Occipital lobe (tissue), 1 donor: ENCODE measurements at regions not wholly inside any gene's neighbourhood (a gene's known extent, or its start where the extent isn't known, plus 50 kb on each side); places are given as distances from the start of the nearest gene placed in this dataset.
"Not testable (repeated sequence)": the region's sequence is repeated elsewhere in the genome, so short reads cannot be mapped to it uniquely, and the experiment has no call there.

ENCODE experiments used
- DNase-seq: peaks from one replicate; lab custom pipeline; 2025; lab: John Stamatoyannopoulos, UW

DNA sequence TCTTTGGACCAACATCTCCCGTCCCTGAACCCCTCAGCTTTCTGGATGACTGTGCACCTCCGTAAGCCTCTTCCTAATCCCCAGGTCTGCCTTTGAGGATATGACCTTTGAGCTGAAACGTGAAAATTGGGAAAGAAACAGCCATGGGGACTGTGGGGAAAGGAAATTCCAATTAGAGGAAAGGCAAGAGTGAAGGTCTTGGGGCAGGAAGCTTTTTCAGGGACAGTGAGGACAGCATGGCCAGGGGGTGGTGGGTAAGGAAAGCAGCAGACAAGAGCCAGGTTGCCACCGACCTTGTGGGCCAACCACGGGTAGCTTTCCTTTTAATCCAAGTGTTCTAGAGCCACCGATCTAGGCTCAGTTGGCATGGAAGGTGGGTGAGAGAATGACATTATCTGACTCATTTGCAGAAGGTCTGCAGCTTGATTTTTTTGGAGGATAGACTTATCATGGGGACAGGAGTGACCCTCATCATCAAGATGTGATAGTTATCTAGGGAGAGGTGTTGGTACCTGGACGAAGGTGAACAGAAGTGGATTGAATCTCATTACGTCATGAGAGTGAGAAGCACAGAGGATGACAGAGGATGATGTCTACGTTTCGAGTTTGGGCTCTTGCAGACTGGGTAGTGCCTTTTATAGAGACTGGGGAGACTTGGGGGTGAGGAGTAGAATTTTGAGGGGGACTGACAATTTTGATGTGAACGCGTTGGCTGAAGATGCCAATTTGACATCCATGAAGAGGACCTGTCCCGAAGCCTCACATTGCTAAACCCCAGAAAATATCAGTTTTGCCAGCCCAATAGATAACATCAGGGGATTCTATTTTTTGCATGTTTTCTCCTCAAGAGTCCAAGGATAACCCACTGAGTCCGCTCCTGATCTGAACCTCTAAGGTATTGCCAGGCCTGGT lies 136.7 kb upstream of the PEG3 start:
- no peak for DNase-seq

DNA sequence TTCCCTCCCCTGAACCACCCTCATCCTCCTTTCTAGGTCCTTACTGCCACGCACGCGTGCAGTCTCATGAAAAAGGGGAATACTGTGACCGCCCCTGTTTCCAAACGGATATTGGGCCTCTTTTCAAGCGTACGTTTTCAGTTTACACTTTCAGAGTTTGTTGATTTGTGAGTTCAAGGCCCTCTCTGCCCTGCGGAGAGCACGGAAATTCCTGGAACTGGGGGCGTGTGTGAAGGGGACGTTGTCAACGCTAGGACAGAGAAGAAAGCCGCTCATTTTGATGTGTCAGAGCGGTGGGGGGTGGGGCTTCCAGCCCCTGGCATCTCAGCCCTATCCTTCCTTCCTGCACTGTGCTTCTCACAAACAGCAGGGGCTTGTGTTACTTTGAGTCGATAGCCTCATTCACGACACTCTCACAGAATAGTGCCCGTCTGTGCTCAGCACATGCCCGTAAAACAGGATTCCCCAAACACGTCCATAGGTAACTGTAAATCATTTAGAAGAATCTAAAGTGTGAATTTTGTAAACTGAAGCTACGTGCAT lies 137.6 kb upstream of the PEG3 start:
- no peak for DNase-seq

DNA sequence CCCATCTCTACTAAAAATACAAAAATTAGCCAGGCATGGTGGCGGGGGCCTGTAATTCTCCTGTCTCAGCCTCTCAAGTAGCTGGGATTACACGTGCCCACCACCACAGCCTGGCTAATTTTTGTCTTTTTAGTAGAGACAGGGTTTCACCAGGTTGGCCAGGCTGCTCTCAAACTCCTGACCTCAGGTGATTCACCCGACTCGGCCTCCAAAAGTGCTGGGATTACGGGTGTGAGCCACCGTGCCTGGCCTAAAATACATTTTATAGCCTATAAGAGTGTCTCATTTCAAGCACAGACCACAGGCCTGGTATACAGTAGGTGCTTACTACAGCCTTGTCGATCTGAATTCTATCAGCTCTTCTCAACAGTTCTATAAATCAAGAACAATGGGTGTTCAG lies 139.5 kb upstream of the USP29 start:
- not testable (repeated sequence) for DNase-seq

DNA sequence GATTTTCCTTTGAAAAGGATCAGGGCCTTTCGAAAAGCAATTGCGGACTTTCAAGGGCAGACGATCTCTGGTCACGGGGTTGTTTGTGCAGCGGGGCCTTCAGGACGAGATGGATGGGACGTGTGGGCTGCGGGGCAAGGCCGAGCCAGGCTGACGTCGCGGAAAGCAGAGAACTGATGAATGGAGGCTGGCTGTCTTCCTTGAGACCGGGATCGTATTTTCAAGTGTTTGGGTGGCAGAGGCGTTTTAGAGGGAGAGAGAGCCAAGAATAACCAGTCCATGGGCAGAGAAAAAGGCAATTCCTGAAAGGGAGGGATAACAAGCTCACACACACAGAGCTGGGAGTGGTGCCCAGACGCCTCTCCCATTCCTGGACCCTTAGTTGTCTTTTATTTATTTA lies 138.9 kb upstream of the USP29 start:
- DNase-seq: peak; percentile 7

DNA sequence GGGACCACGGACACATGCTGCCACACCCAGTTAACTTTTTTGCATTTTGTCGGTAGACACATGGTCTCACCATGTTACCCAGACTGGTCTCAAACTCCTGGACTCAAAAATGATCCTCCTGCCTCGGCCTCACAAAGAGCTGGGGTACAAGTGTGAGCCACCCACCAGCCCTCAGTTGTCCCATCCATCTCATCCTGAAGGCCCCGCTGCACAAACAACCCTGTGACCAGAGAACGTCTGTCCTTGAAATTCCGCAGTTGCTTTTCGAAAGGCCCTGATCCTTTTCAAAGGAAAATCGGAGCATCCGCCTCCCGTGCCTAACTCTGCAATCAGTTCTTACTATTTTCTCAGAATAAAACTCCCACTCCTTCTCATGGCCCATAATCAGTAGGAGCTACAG lies 138.3 kb upstream of the USP29 start:
- DNase-seq: not testable (repeated sequence)

DNA sequence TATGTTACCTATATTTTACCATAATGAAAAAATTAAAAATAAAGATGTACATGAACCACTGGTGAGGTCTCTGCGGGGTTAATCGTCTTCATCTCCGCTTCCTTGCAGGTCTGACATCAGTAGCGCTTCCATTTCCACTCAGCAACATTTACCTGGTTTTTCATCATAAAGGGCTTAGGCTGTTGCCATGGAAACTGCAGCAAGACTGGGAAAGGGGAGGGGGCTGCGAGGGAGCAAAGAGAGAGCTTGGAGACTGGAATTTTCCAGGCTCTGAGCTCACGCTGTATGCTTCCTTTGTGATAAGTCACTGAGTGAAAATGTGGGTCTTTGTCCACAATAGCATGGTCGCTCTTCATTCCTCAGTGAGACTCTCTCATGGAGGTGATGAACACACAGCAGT lies 136.6 kb upstream of the USP29 start:
- no peak for DNase-seq

DNA sequence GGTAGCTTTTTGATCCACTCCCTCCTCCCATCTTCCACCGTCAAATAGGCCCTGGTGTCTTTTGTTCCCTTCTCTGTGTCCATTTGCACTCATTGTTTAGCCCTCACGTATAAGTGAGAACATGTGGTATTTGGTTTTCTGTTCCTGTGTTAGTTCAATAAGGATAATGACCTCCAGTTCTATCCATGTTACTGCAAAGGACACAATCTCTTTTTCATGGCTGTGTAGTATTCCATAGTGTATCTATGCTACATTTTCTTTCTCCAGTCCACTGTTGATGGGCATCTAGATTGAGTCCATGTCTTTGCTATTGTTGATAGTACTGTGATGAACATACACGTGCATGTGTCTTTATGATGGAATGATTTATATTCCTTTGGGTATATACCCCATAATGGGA lies 136.0 kb upstream of the USP29 start:
- DNase-seq: no peak

DNA sequence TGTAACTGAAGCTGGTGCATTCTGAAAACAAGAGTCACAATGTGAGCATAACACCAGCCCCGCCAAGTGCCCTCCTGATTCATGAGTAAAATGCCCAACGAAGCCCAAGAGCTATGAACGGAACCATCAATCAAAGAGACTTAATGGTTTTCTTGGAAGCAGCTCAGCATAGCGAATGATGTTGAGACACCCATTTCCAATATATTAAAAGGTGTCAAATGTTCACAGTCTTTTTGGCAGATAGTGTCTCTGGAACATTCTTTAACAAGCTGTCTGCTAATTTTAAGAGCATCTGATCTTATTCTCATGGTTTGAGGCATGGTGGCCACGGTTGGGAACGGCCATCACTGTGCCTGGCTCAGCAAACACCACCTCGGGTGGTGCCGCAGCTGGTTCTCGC lies 133.4 kb upstream of the USP29 start:
- DNase-seq: no peak

DNA sequence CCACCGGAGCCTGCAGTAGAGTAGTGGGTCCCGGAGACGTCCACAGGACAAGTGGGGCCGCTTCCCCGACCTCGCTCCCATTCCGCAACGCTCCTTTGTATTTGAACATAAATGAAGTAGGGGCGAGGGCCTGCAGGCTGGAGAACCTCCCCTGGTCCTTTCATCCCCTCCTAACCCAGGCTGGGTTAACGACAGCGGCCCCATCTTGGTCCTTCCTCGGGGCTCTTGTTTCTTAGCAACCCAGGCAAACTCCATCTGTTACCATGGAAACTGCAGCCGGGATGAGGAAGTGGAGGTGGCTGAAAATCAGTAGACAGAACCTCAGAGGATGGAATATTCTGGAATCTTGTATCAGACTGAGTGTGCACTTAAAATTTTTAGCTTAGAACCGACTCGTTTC lies 132.6 kb upstream of the USP29 start:
- DNase-seq: peak; percentile 12

DNA sequence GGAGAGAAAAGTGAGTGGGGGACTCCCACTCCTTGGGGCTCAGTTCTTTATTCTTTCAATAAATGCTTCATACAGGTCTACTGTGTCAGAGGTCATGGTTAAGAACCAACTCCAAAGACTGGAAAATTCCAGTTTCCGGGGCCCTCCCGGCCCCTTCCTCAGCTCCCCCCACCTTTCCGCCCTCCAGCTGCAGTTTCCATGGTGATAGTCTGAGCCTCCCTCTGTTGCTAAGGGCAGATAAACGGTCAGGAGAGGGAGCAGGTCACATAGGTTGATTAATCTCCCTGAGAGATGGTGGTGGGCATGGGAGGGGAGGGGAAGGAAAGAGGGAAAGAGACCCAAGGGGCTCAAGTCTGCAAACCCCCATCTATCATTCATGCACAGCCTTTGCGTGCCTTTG lies 131.5 kb upstream of the USP29 start:
- DNase-seq: no peak

DNA sequence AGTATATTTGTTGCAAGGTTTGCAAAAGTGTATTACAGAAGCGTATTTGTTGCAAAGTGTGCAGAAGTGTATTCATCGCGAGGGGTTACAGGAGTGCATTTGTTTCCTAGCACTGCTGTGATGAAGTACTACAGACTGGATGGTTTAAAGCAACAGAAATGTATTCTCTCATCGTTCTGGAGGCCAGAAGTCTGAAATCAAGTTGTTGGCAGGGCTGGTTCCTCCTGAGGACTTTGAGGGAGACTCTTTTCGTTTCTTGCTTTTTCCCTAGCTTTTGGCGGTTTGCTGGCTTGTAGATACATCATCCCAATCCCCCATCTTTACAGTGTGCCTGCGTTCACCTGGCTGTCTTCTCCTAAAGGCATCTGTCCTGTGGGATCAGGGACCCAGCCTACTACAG lies 127.9 kb upstream of the USP29 start:
- no peak for DNase-seq

DNA sequence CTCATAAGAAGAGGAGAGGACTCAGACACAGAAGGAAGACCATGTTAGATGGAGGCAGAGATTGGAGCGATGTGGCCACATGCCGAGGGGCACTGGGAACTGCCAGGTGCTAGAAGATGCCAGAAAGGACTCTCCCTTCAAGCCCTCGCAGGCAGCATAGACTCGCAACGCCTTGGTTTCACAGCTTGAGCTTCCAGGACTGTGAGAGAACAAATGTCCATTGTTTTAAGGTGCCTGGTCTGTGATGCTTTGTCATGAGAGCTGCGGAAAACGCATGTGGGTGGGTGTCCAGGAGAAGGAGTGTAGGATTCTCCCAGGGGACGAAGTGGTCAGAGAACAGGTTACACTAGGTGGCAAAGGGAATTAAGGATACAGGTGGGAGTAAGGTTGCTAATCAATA lies 125.9 kb upstream of the USP29 start:
- no peak for DNase-seq

DNA sequence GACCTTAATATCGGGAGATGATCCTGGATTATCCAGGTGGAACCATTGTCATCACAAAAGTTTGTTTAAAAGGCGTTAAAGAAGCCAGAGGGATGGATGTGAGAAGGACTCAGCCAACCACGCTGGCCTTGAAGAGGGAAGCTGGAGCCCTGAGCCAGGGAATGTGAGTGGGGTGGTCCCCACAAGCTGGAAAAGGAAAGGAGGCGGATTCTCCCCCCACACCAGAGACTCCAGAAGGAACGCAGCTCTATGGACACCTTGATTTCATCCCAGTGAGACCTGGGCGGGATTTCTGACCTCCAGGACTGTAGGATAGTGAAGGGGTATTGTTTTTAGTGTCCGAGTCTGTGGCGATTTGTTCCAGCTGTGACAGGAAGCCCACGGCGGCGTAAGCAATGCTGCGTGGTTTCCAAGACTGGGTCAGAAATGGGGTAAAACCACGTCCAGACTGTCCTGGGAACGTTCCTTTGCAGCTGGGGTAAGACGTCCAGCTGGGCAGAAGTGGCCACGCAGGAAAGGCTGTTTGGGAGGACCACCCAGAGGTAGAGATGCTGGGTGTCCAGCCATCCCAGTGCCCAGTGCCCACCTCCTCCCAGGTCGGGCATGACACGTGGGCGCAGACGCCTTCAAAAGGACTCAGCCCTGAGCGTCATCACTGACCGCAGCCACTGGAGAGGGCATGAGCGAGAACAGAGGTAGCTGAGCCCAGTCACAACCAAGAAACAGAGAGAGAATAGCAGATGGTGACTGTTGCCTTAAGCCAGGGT lies 125.4 kb upstream of the USP29 start:
- no peak for DNase-seq

DNA sequence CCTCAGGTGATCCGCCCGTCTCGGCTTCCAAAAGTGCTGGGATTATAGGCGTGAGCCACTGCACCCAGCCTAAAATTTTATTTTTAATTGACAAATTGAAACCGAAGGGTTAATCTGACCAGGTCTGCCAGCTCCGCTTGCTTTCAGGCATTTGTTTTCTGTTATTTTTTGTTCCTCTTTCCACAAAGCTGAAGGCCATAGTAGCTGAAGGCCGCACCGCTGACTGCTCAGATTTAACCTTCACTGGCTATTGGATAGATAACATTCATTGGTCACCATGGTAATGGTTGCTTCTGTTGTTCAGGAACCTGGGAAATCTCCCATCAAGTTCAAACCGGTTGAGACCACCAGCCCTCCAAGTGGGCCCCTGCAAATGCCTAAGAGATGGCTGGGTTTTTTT lies 124.5 kb upstream of the USP29 start:
- no peak for DNase-seq

DNA sequence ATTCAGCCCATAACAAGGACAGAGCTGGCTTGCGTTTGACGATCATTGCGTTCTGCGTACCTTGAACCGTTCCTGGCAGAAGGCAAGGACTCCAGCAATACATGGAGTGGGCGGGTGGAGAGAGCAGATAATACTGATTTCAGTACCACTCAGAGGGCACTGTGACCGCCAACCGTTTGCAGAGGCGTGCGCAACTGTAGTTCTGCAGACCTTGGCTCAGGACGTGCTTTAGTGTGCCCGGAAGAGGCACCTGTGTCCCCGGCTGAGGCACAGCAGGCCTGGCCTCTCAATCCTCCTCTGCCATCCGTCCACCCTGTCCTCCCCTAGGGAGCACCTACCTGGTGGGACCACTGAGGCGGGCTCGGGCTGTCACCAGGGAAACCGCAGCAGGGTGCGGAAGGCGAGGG lies 117.6 kb upstream of the USP29 start:
- DNase-seq: no peak

DNA sequence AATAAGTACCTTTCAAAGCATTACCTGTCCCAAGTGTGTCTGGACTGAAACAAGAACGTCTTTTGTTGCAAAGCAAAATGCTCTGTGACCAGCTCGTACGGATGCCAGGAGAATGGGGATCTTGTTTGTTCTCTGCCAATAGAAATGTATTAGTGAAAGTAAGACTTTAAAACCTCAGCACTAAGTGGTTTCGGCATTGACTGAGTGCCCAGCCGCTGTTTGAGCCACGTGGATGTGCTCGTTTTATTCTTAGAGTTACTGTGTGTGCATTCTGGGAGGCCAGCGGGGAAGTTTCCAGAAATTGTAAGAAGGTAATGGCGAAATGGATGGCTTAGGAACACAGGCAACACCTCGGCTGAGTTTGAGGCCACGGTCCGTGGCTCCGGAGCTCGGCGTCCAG lies 117.1 kb upstream of the USP29 start:
- no peak for DNase-seq

DNA sequence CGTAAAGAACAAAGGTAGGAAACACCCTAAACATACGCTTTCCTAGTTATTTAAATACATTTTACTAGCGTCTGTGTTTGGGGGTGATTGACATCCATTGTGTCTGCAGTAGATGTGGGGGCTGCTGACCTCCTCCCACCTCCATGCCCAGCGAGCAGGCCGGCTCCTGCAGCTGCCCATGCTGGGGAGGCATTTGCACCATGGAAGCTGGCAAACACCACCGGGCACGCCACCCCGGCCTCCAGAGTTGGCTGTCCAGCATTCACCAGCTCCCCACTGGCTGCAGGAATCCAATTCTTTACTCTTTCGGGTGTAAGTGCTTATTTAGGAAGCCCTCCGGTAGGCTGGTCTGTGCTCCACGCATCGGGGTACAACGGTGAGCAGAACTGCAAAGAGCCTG lies 115.4 kb upstream of the USP29 start:
- DNase-seq: no peak

DNA sequence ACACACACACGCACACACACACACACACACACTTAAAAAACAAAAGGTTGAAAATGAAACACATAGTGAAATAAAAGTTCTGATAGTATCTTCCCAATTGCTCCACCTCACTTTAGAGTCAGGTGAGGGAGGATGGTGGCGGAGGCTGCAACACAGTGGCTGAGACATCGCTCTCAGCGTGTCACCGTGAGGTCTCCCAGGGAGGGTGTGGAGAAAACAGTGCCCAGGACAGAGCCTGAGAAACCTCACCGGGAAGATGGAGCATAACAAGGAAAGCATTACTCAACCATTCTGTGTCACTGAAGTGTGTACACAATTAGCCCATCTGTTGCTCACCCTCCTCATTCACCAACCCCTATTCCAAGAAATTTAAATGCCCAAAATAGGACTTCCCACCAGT lies 111.4 kb upstream of the USP29 start:
- DNase-seq: peak; percentile 30

DNA sequence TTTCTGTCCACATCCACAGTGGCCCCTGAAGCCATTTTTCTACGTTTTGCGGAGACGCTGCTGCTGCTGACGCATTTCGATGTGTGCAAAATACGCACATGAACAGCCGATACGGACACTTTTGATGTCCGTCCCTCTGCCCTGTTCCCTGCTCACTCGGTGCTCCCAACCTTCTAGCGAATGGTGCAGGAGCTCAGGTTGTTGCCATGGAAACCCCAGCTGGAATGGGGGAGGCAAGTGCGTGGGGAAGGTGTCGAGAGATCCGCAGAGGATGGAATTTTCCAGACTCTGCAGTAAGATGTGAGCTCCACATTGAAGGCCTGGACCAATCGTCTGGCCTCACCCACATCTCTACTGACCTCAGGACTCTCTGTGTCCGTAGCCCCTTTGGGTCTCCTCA lies 109.2 kb upstream of the USP29 start:
- DNase-seq: peak; percentile 70

DNA sequence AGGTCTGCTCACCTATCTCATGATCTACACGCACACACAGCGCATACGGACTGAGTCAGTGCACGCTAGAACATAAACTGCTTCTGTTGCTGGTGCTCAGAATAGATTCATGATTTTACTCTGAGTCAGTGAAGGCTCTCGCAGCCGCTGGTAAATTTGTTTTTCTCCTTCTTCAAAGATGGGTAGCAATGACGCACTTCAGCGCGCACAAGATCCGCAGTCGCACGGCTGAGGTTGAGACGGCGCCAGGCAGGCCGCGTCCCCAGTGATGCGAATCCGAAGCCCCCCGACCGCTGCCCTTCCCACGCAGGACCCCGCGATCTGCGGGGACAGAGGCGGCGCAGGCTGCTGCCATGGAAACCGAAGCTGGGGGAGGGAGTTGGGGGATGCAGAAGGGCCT lies 103.7 kb upstream of the USP29 start:
- DNase-seq: peak; percentile 46

DNA sequence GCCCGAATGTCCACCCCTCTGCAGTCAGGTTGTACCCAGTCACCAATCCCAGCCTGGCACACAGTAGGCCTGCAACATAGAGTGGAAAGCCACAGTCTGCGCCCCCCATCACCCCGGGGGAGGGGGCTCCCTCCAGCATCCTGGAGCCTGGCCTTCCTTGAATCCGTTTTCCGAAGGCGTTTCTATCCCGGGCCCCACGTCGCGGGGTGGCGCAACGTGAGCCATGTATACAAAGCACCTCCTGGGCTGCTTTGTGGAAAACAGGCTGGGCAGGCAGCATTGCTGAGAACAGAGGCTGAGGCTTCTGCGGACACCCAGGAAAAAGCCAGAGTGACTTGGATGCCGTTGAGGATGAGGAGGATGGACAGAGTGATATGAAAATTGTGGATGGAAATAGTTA lies 103.3 kb upstream of the USP29 start:
- peak; percentile 16 for DNase-seq

DNA sequence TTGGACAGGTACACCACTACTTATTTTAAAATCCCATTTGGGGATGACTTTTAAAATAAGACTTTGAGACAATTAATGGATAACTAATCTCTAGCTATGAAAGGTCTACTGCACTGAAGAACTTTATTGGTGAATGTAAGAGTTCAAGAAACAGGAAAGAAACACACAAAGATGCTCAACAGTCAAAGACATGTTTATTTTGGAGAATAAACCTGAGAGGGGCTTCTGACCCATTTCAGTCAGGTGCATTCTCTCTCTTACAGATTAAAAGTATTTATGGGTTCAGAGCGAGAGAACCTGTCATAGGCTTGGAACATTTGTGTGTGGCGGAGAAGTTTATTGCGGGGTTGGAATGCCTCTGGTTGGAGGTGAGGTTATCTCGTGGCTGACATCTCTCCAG lies 94.3 kb upstream of the USP29 start:
- DNase-seq: no peak

DNA sequence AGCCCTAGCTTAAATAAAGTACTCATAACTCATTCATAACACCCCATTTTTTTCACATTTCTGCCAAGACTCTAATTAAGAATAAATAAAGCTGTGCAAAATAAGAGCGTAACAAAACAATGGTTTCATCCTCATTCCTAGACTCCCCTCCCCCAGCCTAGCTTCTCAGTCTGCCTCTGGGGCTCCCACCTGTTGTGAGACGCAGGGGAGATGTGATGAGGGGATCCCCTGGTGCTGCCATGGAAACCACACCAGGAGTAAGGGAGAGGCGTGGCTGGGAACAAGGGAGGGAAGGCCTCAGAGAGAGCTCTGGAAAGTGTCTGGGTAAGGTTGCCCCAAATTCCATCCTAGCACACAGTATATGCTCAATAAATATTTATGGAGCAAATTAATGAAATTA lies 93.3 kb upstream of the USP29 start:
- no peak for DNase-seq
